GM12878 (cell line): ENCODE measurements at regions not wholly inside any gene's neighbourhood (a gene's known extent, or its start where the extent isn't known, plus 50 kb on each side); places are given as distances from the start of the nearest gene placed in this dataset.

Experiments used
- ATAC-seq: fragments of 200-7000 bp; cut with Tn5 transposase; 3 replicates; pipeline ENCODE4 v1.9.1; 2020; ENCODE audit warnings: mild to moderate bottlenecking, moderate library complexity
- BruUV-seq: library from RNA; stranded (reverse); fragments of 400-500 nt; replicated peaks from 2 replicates; lab custom pipeline; 2021; lab: Mats Ljungman, UMichigan
- CTCF ChIA-PET: fragments of 300-600 bp; sonication (Branson Sonifier 250); formaldehyde crosslinking; extraction: SDS; loops from one replicate; lab custom pipeline; 2021; ENCODE audit warnings: inconsistent platforms; lab: Yijun Ruan, JAX
- POLR2A ChIA-PET: fragments of 350-600 bp; formaldehyde crosslinking; extraction: SDS; loops from one replicate; lab custom pipeline; 2021; ENCODE audit warnings: inconsistent platforms; lab: Charles Lee
- RAD21 ChIA-PET: fragments of 300-600 bp; sonication (Branson Sonifier 250); formaldehyde crosslinking; loops from one replicate; lab custom pipeline; 2023; ENCODE audit warnings: antibody characterized with exemption; ENCODE audit not compliant: unreplicated experiment; lab: Charles Lee
- SMC1A ChIA-PET: fragments of 300-600 bp; sonication (Branson Sonifier 250); formaldehyde crosslinking; loops from one replicate; lab custom pipeline; 2023; ENCODE audit not compliant: unreplicated experiment, uncharacterized antibody; lab: Charles Lee
- DNase-seq: peaks from one replicate; pipeline ENCODE4 v3.0.0-alpha.2; 2011; ENCODE audit warnings: low read depth, low spot score
- FAIRE-seq: peaks from 3 replicates; lab custom pipeline; 2011; peaks lifted over from hg19 to GRCh38; lab: Jason Lieb, UNC
- H2AFZ ChIP-seq: 2 replicates; pipeline ENCODE4 v1.6.0; 2011; ENCODE audit warnings: low read depth, low read length, control low read depth; ENCODE audit not compliant: control insufficient read depth
- H3K27ac ChIP-seq: 2 replicates; pipeline ENCODE4 v1.5.1; 2011; ENCODE audit warnings: control low read depth; ENCODE audit not compliant: control insufficient read depth, insufficient read depth
- H3K27me3 ChIP-seq, 2 experiments: replicated peaks in 1 of 2; 2 replicates each; pipeline versions ENCODE4 v1.6.0 to v1.6.1; 2011; ENCODE audit warnings: low read length in 1 of 2; ENCODE audit not compliant: control insufficient read depth in 2 of 2, insufficient read depth in 2 of 2
- H3K36me3 ChIP-seq, 2 experiments: 2 replicates each; pipeline ENCODE4 v1.5.1; 2011; ENCODE audit warnings: low read length in 1 of 2; ENCODE audit not compliant: control insufficient read depth in 2 of 2, insufficient read depth in 2 of 2
- H3K4me1 ChIP-seq: 2 replicates; pipeline ENCODE4 v1.6.1; 2011; ENCODE audit warnings: mild to moderate bottlenecking, low read length, moderate library complexity, mixed read lengths; ENCODE audit not compliant: control insufficient read depth, insufficient read depth
- H3K4me2 ChIP-seq: 2 replicates; pipeline ENCODE4 v1.6.0; 2011; ENCODE audit warnings: control low read depth; ENCODE audit not compliant: control insufficient read depth, insufficient read depth
- H3K4me3 ChIP-seq: fragments of 200-600 bp; sonication (generic); 2 replicates; pipeline ENCODE4 v1.5.1; 2016
- H3K79me2 ChIP-seq: 2 replicates; pipeline ENCODE4 v1.6.0; 2011; ENCODE audit warnings: low read length; ENCODE audit not compliant: control insufficient read depth, insufficient read depth
- H3K9ac ChIP-seq: 2 replicates; pipeline ENCODE4 v1.8.0; 2011; ENCODE audit warnings: low read length, control low read depth, mixed read lengths; ENCODE audit not compliant: control insufficient read depth, insufficient read depth
- H3K9me3 ChIP-seq: replicated peaks from 3 replicates; pipeline ENCODE4 v1.5.1; 2011; ENCODE audit warnings: mild to moderate bottlenecking, low read length; ENCODE audit not compliant: control insufficient read depth, insufficient read depth
- H4K20me1 ChIP-seq: 2 replicates; pipeline ENCODE4 v1.6.0; 2011; ENCODE audit not compliant: control insufficient read depth, insufficient read depth
- ATF2 ChIP-seq: IDR thresholded peaks from 2 replicates; pipeline ENCODE4 v1.6.1; 2012; ENCODE audit warnings: low read length, inconsistent platforms
- IRF5 ChIP-seq: fragments of 450-650 bp; IDR thresholded peaks from 2 replicates; pipeline ENCODE4 v1.6.1; 2017; ENCODE audit warnings: borderline replicate concordance
- MEF2A ChIP-seq: IDR thresholded peaks from 2 replicates; pipeline ENCODE4 v1.6.1; 2011; ENCODE audit warnings: low read depth, mild to moderate bottlenecking, low read length, moderate library complexity; ENCODE audit not compliant: insufficient read depth
- PKNOX1 ChIP-seq: fragments of 450-650 bp; IDR thresholded peaks from 2 replicates; pipeline ENCODE4 v1.6.1; 2016; ENCODE audit warnings: mild to moderate bottlenecking
- ZBED1 ChIP-seq: IDR thresholded peaks from 2 replicates; pipeline ENCODE4 v1.6.1; 2016; ENCODE audit warnings: borderline replicate concordance
- ZBTB40 ChIP-seq: fragments of 450-650 bp; IDR thresholded peaks from 2 replicates; pipeline ENCODE4 v1.6.1; 2016; ENCODE audit warnings: mild to moderate bottlenecking, moderate library complexity, borderline replicate concordance
- ZNF207 ChIP-seq: fragments of 450-650 bp; IDR thresholded peaks from 2 replicates; pipeline ENCODE4 v1.6.1; 2014; ENCODE audit warnings: antibody characterized with exemption, mild to moderate bottlenecking, borderline replicate concordance
- ZNF687 ChIP-seq: fragments of 450-650 bp; IDR thresholded peaks from 2 replicates; pipeline ENCODE4 v1.6.1; 2017; ENCODE audit warnings: mild to moderate bottlenecking, moderate library complexity
- ZSCAN29 ChIP-seq: fragments of 450-650 bp; IDR thresholded peaks from 2 replicates; pipeline ENCODE4 v1.6.1; 2017; ENCODE audit warnings: mild to moderate bottlenecking, moderate library complexity
- ZZZ3 ChIP-seq: IDR thresholded peaks from 2 replicates; pipeline ENCODE4 v1.6.1; 2011; ENCODE audit warnings: low read depth; ENCODE audit not compliant: control insufficient read depth, insufficient read length
- WGBS: methylation state at CpG from one replicate; pipeline ENCODE4 v1.1.6; 2016; ENCODE audit warnings: low lambda C conversion rate; ENCODE audit not compliant: insufficient replicate concordance, insufficient coverage; ENCODE audit errors: missing lambda C conversion rate; 5-methylcytosine and 5-hydroxymethylcytosine counted together
- in situ Hi-C: fragments of 300-500 bp; cut with MboI; formaldehyde crosslinking; loops from 9 replicates; pipeline ENCODE4 v1.14.3; 2018; ENCODE audit warnings: mixed read lengths
- intact Hi-C: fragments of 100-400 bp; cut with micrococcal nuclease; formaldehyde crosslinking; loops from one replicate; pipeline ENCODE4 v1.14.2; 2022; ENCODE audit not compliant: unreplicated experiment
- TF ChIP-seq, protein P1 (sequence below): IDR thresholded peaks from 2 replicates; pipeline ENCODE4 v1.6.1; 2011; ENCODE audit warnings: low read depth, low read length, improper control_type of control experiment, borderline replicate concordance

- H3K27ac ChIP-seq, result no peak overlapping the region
- intact Hi-C loops, result no loop called here
- no peak for DNase-seq
- in situ Hi-C loops, result no loop called here
- CTCF ChIA-PET, result interaction anchor here (0.5 to 1.1 kb wide), 2 partner anchors 297 to 470 kb away, joined by 3 to 4 read pairs; no protein-coding TSS in a partner anchor
- no peak overlapping the region for H3K4me3 ChIP-seq
- ATAC-seq, result no peak
- H3K79me2 ChIP-seq, result no peaks in the 10 kb centered on the region
- no peaks in the 10 kb centered on the region for H3K36me3 ChIP-seq
- SMC1A ChIA-PET, result no interaction called here
- RAD21 ChIA-PET, result no interaction called here
- no peak overlapping the region for H2AFZ ChIP-seq
- H4K20me1 ChIP-seq, result no peaks in the 10 kb centered on the region
- POLR2A ChIA-PET, result no interaction called here
- no peaks in the 10 kb centered on the region for H3K4me1 ChIP-seq
- no peak for FAIRE-seq
- no peaks in the 10 kb centered on the region; a peak in 1 of 4 replicates for H3K27me3 ChIP-seq
- H3K9me3 ChIP-seq, result no peaks in the 10 kb centered on the region
- H3K4me2 ChIP-seq, result no peak overlapping the region
- no peak overlapping the region for H3K9ac ChIP-seq
- 64% methylated on average over 3 of the region's 3 CpGs for WGBS
- no TSS peak for BruUV-seq
- TF ChIP-seq ZBTB40 (no peak), ATF2 (no peak), ZSCAN29 (no peak), ZBED1 (no peak), ZNF687 (no peak), ZZZ3 (no peak), IRF5 (no peak), MEF2A (no peak), PKNOX1 (no peak), ZNF207 (no peak)
- TF ChIP-seq, protein P1, sequence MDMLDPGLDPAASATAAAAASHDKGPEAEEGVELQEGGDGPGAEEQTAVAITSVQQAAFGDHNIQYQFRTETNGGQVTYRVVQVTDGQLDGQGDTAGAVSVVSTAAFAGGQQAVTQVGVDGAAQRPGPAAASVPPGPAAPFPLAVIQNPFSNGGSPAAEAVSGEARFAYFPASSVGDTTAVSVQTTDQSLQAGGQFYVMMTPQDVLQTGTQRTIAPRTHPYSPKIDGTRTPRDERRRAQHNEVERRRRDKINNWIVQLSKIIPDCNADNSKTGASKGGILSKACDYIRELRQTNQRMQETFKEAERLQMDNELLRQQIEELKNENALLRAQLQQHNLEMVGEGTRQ, result no peak
These were observed 191.0 kb downstream of the C11orf91 start for GRCh38 chr11:33509632-33510031.
